ENCODE measurements at regions not wholly inside any gene's neighbourhood (a gene's known extent, or its start where the extent isn't known, plus 50 kb on each side); places are given as distances from the start of the nearest gene placed in this dataset.

- no peak overlapping the region for H3K27ac Mint-ChIP-seq (ENCODE audit: unreplicated experiment)
- H3K27me3 Mint-ChIP-seq (ENCODE audit: unreplicated experiment): peaks cover 2% of the 10 kb centered on the region
- no peak for DNase-seq (ENCODE audit: extremely low spot score, unreplicated experiment)
- no peaks in the 10 kb centered on the region for H3K4me1 Mint-ChIP-seq (ENCODE audit: unreplicated experiment)
- TF ChIP-seq CTCF (IDR thresholded peaks at IDR 0.05): no peak
- no peaks in the 10 kb centered on the region for H3K9me3 Mint-ChIP-seq (ENCODE audit: unreplicated experiment)
- H3K36me3 Mint-ChIP-seq (ENCODE audit: unreplicated experiment): no peaks in the 10 kb centered on the region
- no peak overlapping the region for H3K4me3 Mint-ChIP-seq (ENCODE audit: unreplicated experiment)
Observed at GRCh38 chr1:11596295-11596694, 57.9 kb downstream of the FBXO2 start.

- Mint-ChIP-seq H3K4me3 (ENCODE audit: unreplicated experiment) (no peak overlapping the region), H3K27ac (ENCODE audit: unreplicated experiment) (no peak overlapping the region), H3K36me3 (ENCODE audit: unreplicated experiment) (no peaks in the 10 kb centered on the region), H3K27me3 (ENCODE audit: unreplicated experiment) (peaks cover 2% of the 10 kb centered on the region), H3K9me3 (ENCODE audit: unreplicated experiment) (no peaks in the 10 kb centered on the region), H3K4me1 (ENCODE audit: unreplicated experiment) (no peaks in the 10 kb centered on the region)
- no peak for DNase-seq (ENCODE audit: extremely low spot score, unreplicated experiment)
- TF ChIP-seq CTCF (IDR thresholded peaks at IDR 0.05): no peak
Observed at GRCh38 chr1:11595285-11595684, 58.9 kb downstream of the FBXO2 start.

GRCh38 chr1:11594625-11595024 lies 59.6 kb downstream of the FBXO2 start:
- Mint-ChIP-seq H3K27ac (ENCODE audit: unreplicated experiment) (no peak overlapping the region), H3K9me3 (ENCODE audit: unreplicated experiment) (no peaks in the 10 kb centered on the region), H3K36me3 (ENCODE audit: unreplicated experiment) (no peaks in the 10 kb centered on the region), H3K4me3 (ENCODE audit: unreplicated experiment) (no peak overlapping the region), H3K4me1 (ENCODE audit: unreplicated experiment) (no peaks in the 10 kb centered on the region), H3K27me3 (ENCODE audit: unreplicated experiment) (peaks cover 2% of the 10 kb centered on the region)
- DNase-seq (ENCODE audit: extremely low spot score, unreplicated experiment): no peak
- TF ChIP-seq CTCF (IDR thresholded peaks at IDR 0.05): no peak

GRCh38 chr1:11594222-11594621 lies 60.0 kb downstream of the FBXO2 start:
- H3K27me3 Mint-ChIP-seq (ENCODE audit: unreplicated experiment): peaks cover 2% of the 10 kb centered on the region
- no peak overlapping the region for H3K4me3 Mint-ChIP-seq (ENCODE audit: unreplicated experiment)
- H3K27ac Mint-ChIP-seq (ENCODE audit: unreplicated experiment): no peak overlapping the region
- no peaks in the 10 kb centered on the region for H3K36me3 Mint-ChIP-seq (ENCODE audit: unreplicated experiment)
- no peaks in the 10 kb centered on the region for H3K9me3 Mint-ChIP-seq (ENCODE audit: unreplicated experiment)
- DNase-seq (ENCODE audit: extremely low spot score, unreplicated experiment): no peak
- peak; percentile 25 for TF ChIP-seq CTCF (IDR thresholded peaks at IDR 0.05)
- no peaks in the 10 kb centered on the region for H3K4me1 Mint-ChIP-seq (ENCODE audit: unreplicated experiment)

GRCh38 chr1:11592752-11593151 lies 61.5 kb downstream of the FBXO2 start:
- peaks cover 2% of the 10 kb centered on the region for H3K27me3 Mint-ChIP-seq (ENCODE audit: unreplicated experiment)
- DNase-seq (ENCODE audit: extremely low spot score, unreplicated experiment): no peak
- H3K4me1 Mint-ChIP-seq (ENCODE audit: unreplicated experiment): no peaks in the 10 kb centered on the region
- no peak overlapping the region for H3K27ac Mint-ChIP-seq (ENCODE audit: unreplicated experiment)
- H3K4me3 Mint-ChIP-seq (ENCODE audit: unreplicated experiment): no peak overlapping the region
- no peaks in the 10 kb centered on the region for H3K9me3 Mint-ChIP-seq (ENCODE audit: unreplicated experiment)
- no peak for TF ChIP-seq CTCF (IDR thresholded peaks at IDR 0.05)
- no peaks in the 10 kb centered on the region for H3K36me3 Mint-ChIP-seq (ENCODE audit: unreplicated experiment)

Data from osteocyte (in vitro differentiated cells).